HEK293T (cell line): ENCODE measurements at regions not wholly inside any gene's neighbourhood (a gene's known extent, or its start where the extent isn't known, plus 50 kb on each side); places are given as distances from the start of the nearest gene placed in this dataset.

Experiments
- CTCF ChIA-PET: fragments of 350-600 bp; formaldehyde crosslinking; extraction: SDS; loops from one replicate; lab custom pipeline; 2021; ENCODE audit warnings: antibody characterized with exemption, inconsistent platforms; lab: Yijun Ruan, JAX
- POLR2A ChIA-PET: fragments of 350-600 bp; formaldehyde crosslinking; extraction: SDS; loops from one replicate; lab custom pipeline; 2020; ENCODE audit warnings: antibody characterized with exemption, inconsistent platforms; lab: Yijun Ruan, JAX
- DNase-seq: peaks from one replicate; pipeline ENCODE4 v3.0.0; 2012; ENCODE audit warnings: mixed read lengths; ENCODE audit errors: extremely low spot score
- ARNT ChIP-seq: fragments of 450-650 bp; IDR thresholded peaks from 2 replicates; pipeline ENCODE4 v1.6.1; 2017; ENCODE audit warnings: mild to moderate bottlenecking
- BHLHE40 ChIP-seq: fragments of 450-650 bp; IDR thresholded peaks from 2 replicates; pipeline ENCODE4 v1.6.1; 2016; ENCODE audit warnings: mild to moderate bottlenecking, moderate library complexity, borderline replicate concordance
- CTBP1 ChIP-seq: fragments of 450-650 bp; IDR thresholded peaks from 2 replicates; pipeline ENCODE4 v1.6.1; 2016; ENCODE audit warnings: borderline replicate concordance
- ELF4 ChIP-seq: fragments of 450-650 bp; IDR thresholded peaks from 2 replicates; pipeline ENCODE4 v1.6.1; 2017; ENCODE audit warnings: antibody characterized with exemption
- FOXA1 ChIP-seq: fragments of 450-650 bp; IDR thresholded peaks from 2 replicates; pipeline ENCODE4 v1.6.1; 2016; ENCODE audit warnings: mild to moderate bottlenecking
- FOXK2 ChIP-seq: fragments of 450-650 bp; IDR thresholded peaks from 2 replicates; pipeline ENCODE4 v1.6.1; 2016; ENCODE audit warnings: mild to moderate bottlenecking
- FOXM1 ChIP-seq: fragments of 450-650 bp; IDR thresholded peaks from 2 replicates; pipeline ENCODE4 v1.6.1; 2017; ENCODE audit warnings: mild to moderate bottlenecking, borderline replicate concordance
- HDGF ChIP-seq: fragments of 450-650 bp; IDR thresholded peaks from 2 replicates; pipeline ENCODE4 v1.6.1; 2017; ENCODE audit warnings: antibody characterized with exemption, borderline replicate concordance
- L3MBTL2 ChIP-seq: fragments of 450-650 bp; conservative IDR thresholded peaks from 2 replicates; pipeline ENCODE4 v1.6.1; 2016; ENCODE audit warnings: mild to moderate bottlenecking
- LEF1 ChIP-seq: fragments of 450-650 bp; IDR thresholded peaks from 2 replicates; pipeline ENCODE4 v1.6.1; 2017; ENCODE audit warnings: mild to moderate bottlenecking, borderline replicate concordance
- NFRKB ChIP-seq: fragments of 450-650 bp; IDR thresholded peaks from 2 replicates; pipeline ENCODE4 v1.6.1; 2016; ENCODE audit warnings: mild to moderate bottlenecking, moderate library complexity
- SP1 ChIP-seq: fragments of 450-650 bp; IDR thresholded peaks from 2 replicates; pipeline ENCODE4 v1.6.1; 2017
- SUZ12 ChIP-seq: fragments of 450-650 bp; IDR thresholded peaks from 2 replicates; pipeline ENCODE4 v1.6.1; 2016; ENCODE audit warnings: mild to moderate bottlenecking
- TARDBP ChIP-seq: fragments of 450-650 bp; IDR thresholded peaks from 2 replicates; pipeline ENCODE4 v1.6.1; 2016
- ZNF384 ChIP-seq: fragments of 450-650 bp; IDR thresholded peaks from 2 replicates; pipeline ENCODE4 v1.6.1; 2016
- TF ChIP-seq, protein P1 (sequence below): fragments of 450-650 bp; IDR thresholded peaks from 2 replicates; pipeline ENCODE4 v1.6.1; 2016

- no peak for DNase-seq
- no peak for TF ChIP-seq BHLHE40
- TF ChIP-seq FOXM1 = no peak
- TF ChIP-seq L3MBTL2 = no peak
- TF ChIP-seq ZNF384 = no peak
- TF ChIP-seq HDGF = no peak
- TF ChIP-seq LEF1 = no peak
- TF ChIP-seq ELF4 = no peak
- no peak for TF ChIP-seq FOXA1
- no peak for TF ChIP-seq SP1
- TF ChIP-seq TARDBP = no peak
- TF ChIP-seq NFRKB = no peak
- no peak for TF ChIP-seq ARNT
- TF ChIP-seq SUZ12 = no peak
- ChIA-PET POLR2A (no interaction called here), CTCF (no interaction called here)
Observed at GRCh38 chr15:35813573-35813972, 267.6 kb upstream of the DPH6 start.

DNA sequence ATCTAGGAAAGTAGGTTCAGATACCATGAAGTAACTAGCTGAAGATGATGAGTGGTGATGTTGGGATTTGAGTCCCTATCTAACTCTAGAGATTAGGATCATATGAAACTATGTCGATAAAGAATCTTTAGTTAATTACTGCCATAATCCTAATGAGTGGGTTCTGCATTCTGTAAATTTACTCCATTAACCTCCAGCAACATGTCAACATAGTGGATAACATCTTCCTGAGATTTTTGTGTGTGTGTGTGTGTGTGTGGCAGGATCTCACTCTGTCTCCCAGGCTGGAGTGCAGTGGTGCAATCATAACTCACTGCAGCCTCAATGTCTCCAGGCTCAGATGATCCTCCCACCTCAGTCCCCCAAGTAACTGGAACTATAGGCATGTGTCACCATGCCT lies 272.9 kb upstream of the DPH6 start:
- CTCF ChIA-PET = no interaction called here
- POLR2A ChIA-PET = no interaction called here
- DNase-seq = no peak
- no peak for TF ChIP-seq HDGF
- no peak for TF ChIP-seq FOXM1
- no peak for TF ChIP-seq BHLHE40
- no peak for TF ChIP-seq ELF4
- no peak for TF ChIP-seq NFRKB
- TF ChIP-seq SUZ12 = no peak
- no peak for TF ChIP-seq L3MBTL2
- no peak for TF ChIP-seq FOXA1
- TF ChIP-seq TARDBP = no peak
- no peak for TF ChIP-seq SP1
- no peak for TF ChIP-seq LEF1
- TF ChIP-seq ARNT = no peak
- TF ChIP-seq FOXK2 = no peak
- no peak for TF ChIP-seq CTBP1

GRCh38 chr15:35822153-35822552 lies 276.2 kb upstream of the DPH6 start:
- POLR2A ChIA-PET = no interaction called here
- TF ChIP-seq FOXA1 = no peak
- TF ChIP-seq LEF1 = no peak
- TF ChIP-seq HDGF = no peak
- TF ChIP-seq ZNF384 = no peak
- no peak for TF ChIP-seq FOXK2
- TF ChIP-seq ELF4 = no peak
- TF ChIP-seq FOXM1 = no peak
- TF ChIP-seq SUZ12 = no peak
- no peak for TF ChIP-seq TARDBP
- TF ChIP-seq ARNT = no peak
- TF ChIP-seq SP1 = no peak
- no peak for TF ChIP-seq NFRKB
- TF ChIP-seq, protein P1, sequence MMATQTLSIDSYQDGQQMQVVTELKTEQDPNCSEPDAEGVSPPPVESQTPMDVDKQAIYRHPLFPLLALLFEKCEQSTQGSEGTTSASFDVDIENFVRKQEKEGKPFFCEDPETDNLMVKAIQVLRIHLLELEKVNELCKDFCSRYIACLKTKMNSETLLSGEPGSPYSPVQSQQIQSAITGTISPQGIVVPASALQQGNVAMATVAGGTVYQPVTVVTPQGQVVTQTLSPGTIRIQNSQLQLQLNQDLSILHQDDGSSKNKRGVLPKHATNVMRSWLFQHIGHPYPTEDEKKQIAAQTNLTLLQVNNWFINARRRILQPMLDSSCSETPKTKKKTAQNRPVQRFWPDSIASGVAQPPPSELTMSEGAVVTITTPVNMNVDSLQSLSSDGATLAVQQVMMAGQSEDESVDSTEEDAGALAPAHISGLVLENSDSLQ = no peak
- no peak for TF ChIP-seq L3MBTL2
- no peak for TF ChIP-seq BHLHE40
- no peak for TF ChIP-seq CTBP1
- CTCF ChIA-PET = no interaction called here
- DNase-seq = no peak

DNA sequence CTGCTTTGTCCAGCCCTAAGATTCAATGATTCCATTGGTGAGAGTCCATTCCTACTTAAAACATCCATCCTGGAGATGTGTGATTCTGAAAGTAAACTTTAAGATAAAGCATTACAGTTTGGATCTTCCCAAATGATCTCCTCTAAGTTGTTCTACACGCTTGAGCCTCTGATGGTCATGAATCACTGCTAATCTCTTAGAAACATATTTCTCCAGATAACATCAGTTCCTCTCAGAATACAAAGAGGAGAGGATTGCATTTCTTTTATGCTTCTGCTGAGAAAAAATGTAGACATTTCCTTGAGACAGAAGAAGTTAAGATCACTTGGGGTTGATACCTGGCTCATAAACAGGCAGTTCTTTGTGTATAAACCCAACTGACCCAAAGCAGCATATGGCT lies 281.2 kb upstream of the DPH6 start:
- ChIA-PET POLR2A (no interaction called here), CTCF (no interaction called here)
- DNase-seq = no peak
- TF ChIP-seq ELF4 = no peak
- TF ChIP-seq LEF1 = no peak
- TF ChIP-seq ZNF384 = no peak
- TF ChIP-seq HDGF = no peak
- no peak for TF ChIP-seq L3MBTL2
- no peak for TF ChIP-seq CTBP1
- no peak for TF ChIP-seq BHLHE40
- no peak for TF ChIP-seq SP1
- TF ChIP-seq ARNT = no peak

- CTCF ChIA-PET = no interaction called here
Observed at GRCh38 chr15:35827911-35828310, 281.9 kb upstream of the DPH6 start.

GRCh38 chr15:35833581-35833980 lies 287.6 kb upstream of the DPH6 start:
- CTCF ChIA-PET = no interaction called here

More at GRCh38 chr15:35827911-35828310, 281.9 kb upstream of the DPH6 start:
- TF ChIP-seq CTBP1 (no peak), L3MBTL2 (no peak), LEF1 (no peak), TARDBP (no peak), SUZ12 (no peak), FOXA1 (no peak), HDGF (no peak), SP1 (no peak), ELF4 (no peak), ZNF384 (no peak), NFRKB (no peak), ARNT (no peak), FOXK2 (no peak), FOXM1 (no peak)
- TF ChIP-seq, protein P1 = no peak
- DNase-seq = no peak
- POLR2A ChIA-PET = no interaction called here

More at GRCh38 chr15:35833581-35833980, 287.6 kb upstream of the DPH6 start:
- POLR2A ChIA-PET = no interaction called here
- no peak for TF ChIP-seq NFRKB
- no peak for TF ChIP-seq FOXK2
- TF ChIP-seq ZNF384 = no peak
- no peak for TF ChIP-seq FOXA1
- TF ChIP-seq BHLHE40 = no peak
- no peak for TF ChIP-seq HDGF
- no peak for TF ChIP-seq TARDBP
- TF ChIP-seq, protein P1 = no peak
- no peak for TF ChIP-seq ARNT
- TF ChIP-seq CTBP1 = no peak
- no peak for TF ChIP-seq ELF4
- no peak for TF ChIP-seq L3MBTL2
- no peak for TF ChIP-seq SUZ12
- no peak for TF ChIP-seq FOXM1
- TF ChIP-seq LEF1 = no peak
- TF ChIP-seq SP1 = no peak
- no peak for DNase-seq
